ENCODE measurements at regions not wholly inside any gene's neighbourhood (a gene's known extent, or its start where the extent isn't known, plus 50 kb on each side); places are given as distances from the start of the nearest gene placed in this dataset.
"Not testable (repeated sequence)": the region's sequence is repeated elsewhere in the genome, so short reads cannot be mapped to it uniquely, and the experiment has no call there.

GRCh38 chr10:109619914-109620313 is 303.4 kb downstream of the XPNPEP1 start:
- DNase-seq: no peak
- TF ChIP-seq EP300 (IDR thresholded peaks at IDR 0.05): no peak
- no peak for TF ChIP-seq POLR2A (IDR thresholded peaks at IDR 0.05)
- TF ChIP-seq, protein P1, sequence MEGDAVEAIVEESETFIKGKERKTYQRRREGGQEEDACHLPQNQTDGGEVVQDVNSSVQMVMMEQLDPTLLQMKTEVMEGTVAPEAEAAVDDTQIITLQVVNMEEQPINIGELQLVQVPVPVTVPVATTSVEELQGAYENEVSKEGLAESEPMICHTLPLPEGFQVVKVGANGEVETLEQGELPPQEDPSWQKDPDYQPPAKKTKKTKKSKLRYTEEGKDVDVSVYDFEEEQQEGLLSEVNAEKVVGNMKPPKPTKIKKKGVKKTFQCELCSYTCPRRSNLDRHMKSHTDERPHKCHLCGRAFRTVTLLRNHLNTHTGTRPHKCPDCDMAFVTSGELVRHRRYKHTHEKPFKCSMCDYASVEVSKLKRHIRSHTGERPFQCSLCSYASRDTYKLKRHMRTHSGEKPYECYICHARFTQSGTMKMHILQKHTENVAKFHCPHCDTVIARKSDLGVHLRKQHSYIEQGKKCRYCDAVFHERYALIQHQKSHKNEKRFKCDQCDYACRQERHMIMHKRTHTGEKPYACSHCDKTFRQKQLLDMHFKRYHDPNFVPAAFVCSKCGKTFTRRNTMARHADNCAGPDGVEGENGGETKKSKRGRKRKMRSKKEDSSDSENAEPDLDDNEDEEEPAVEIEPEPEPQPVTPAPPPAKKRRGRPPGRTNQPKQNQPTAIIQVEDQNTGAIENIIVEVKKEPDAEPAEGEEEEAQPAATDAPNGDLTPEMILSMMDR (IDR thresholded peaks at IDR 0.05): no peak
- no peak overlapping the region for H3K27ac ChIP-seq

GRCh38 chr10:109618748-109619147 is 304.6 kb downstream of the XPNPEP1 start:
- Histone ChIP-seq H3K27me3 (no peaks in the 10 kb centered on the region), H3K36me3 (no peaks in the 10 kb centered on the region), H3K4me1 (ENCODE audit: insufficient read depth) (no peaks in the 10 kb centered on the region), H3K9me3 (no peaks in the 10 kb centered on the region), H3K4me3 (no peak overlapping the region), H3K27ac (no peak overlapping the region)
- WGBS, 3 donors: 86 to 98% (median 93%) methylated on average over 1 of the region's 1 CpG
- intact Hi-C loops (cut with DNase I): no loop called here
- no peak for DNase-seq
- no peak for TF ChIP-seq EP300 (IDR thresholded peaks at IDR 0.05)
- no peak for TF ChIP-seq POLR2A (IDR thresholded peaks at IDR 0.05)
- TF ChIP-seq, protein P1 (IDR thresholded peaks at IDR 0.05): no peak

More at GRCh38 chr10:109619914-109620313, 303.4 kb downstream of the XPNPEP1 start:
- H3K4me1 ChIP-seq (ENCODE audit: insufficient read depth): no peaks in the 10 kb centered on the region
- intact Hi-C loops (cut with DNase I): no loop called here
- H3K4me3 ChIP-seq: no peak overlapping the region
- no peaks in the 10 kb centered on the region for H3K9me3 ChIP-seq
- H3K27me3 ChIP-seq: no peaks in the 10 kb centered on the region
- WGBS, 3 donors: 68 to 82% (median 69%) methylated on average over 1 of the region's 1 CpG
- H3K36me3 ChIP-seq: no peaks in the 10 kb centered on the region

DNA sequence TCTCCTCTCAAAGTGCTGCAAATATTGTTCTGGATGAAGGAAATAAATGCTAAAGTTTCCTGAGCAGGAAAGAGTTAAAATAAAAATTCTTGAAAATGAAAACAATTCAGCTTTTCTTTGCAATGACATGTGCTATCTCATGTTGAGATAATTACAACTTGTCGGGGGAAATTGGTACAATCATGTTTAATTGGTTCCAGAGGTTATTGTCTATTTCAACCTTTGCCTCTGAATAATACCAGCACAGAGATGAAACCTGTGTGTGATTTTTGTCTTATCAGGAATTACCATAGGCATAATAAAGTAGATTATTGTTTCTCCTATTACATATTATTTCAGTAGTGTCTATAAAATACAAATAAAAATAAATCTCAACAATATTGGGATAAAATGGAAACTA is 305.0 kb downstream of the XPNPEP1 start:
- 0 to 3% (median 0%) methylated on average over 1 of the region's 1 CpG for WGBS, 3 donors
- no peaks in the 10 kb centered on the region for H3K36me3 ChIP-seq
- intact Hi-C loops (cut with DNase I): no loop called here
- TF ChIP-seq POLR2A (IDR thresholded peaks at IDR 0.05) (no peak), EP300 (IDR thresholded peaks at IDR 0.05) (no peak)
- TF ChIP-seq, protein P1 (IDR thresholded peaks at IDR 0.05): no peak
- H3K27me3 ChIP-seq: no peaks in the 10 kb centered on the region
- no peaks in the 10 kb centered on the region for H3K4me1 ChIP-seq (ENCODE audit: insufficient read depth)
- no peak for DNase-seq
- no peak overlapping the region for H3K27ac ChIP-seq
- H3K4me3 ChIP-seq: no peak overlapping the region
- H3K9me3 ChIP-seq: no peaks in the 10 kb centered on the region

DNA sequence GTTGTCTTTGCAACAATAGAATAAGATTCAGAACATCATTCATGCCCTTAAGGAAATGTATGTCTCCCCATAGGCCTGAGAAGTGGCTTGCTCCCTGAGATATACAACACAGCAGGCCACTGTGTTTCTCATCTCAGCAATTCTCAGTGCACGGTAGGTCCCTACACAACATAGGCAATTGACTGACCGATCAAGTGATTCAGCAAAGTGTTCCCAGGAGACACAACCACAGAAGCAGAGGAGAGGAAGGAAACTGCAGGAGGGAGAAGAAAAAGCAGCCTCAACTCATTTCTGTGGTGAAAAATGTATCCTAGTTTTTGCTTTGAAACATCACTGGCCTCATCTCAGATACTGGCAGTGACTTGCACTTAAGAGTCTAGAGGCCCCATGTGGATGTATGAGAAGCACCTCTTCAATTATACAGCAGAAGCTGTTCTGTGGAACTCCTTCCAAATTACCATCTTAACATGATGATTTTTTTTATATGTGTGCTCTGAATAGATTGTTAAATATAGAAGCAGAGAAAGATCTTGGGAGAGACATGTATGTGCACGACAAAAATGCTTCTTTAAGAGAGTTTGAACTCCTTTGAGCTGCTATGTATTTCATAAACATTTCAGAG is 306.8 kb downstream of the XPNPEP1 start:
- Histone ChIP-seq H3K4me3 (no peak overlapping the region), H3K36me3 (no peaks in the 10 kb centered on the region), H3K4me1 (ENCODE audit: insufficient read depth) (no peaks in the 10 kb centered on the region), H3K27ac (no peak overlapping the region), H3K9me3 (no peaks in the 10 kb centered on the region), H3K27me3 (no peaks in the 10 kb centered on the region)
- DNase-seq: no peak
- TF ChIP-seq, protein P1 (IDR thresholded peaks at IDR 0.05): no peak
- TF ChIP-seq EP300 (IDR thresholded peaks at IDR 0.05) (no peak), POLR2A (IDR thresholded peaks at IDR 0.05) (no peak)
- 78 to 79% (median 78%) methylated on average over 3 of the region's 3 CpGs for WGBS, 3 donors
- intact Hi-C loops (cut with DNase I): no loop called here

- intact Hi-C loops (cut with DNase I); DNase-seq; H3K4me1 ChIP-seq (ENCODE audit: insufficient read depth); H3K27ac ChIP-seq; H3K4me3 ChIP-seq; H3K9me3 ChIP-seq; H3K36me3 ChIP-seq; H3K27me3 ChIP-seq: not testable (repeated sequence)
- 56 to 73% (median 57%) methylated on average over 1 of the region's 1 CpG for WGBS, 3 donors
Observed at GRCh38 chr10:109595356-109595755, 328.0 kb downstream of the XPNPEP1 start.

All from ovary (tissue), 7 donors.